OCI-LY7 (cell line): ENCODE measurements at regions not wholly inside any gene's neighbourhood (a gene's known extent, or its start where the extent isn't known, plus 50 kb on each side); places are given as distances from the start of the nearest gene placed in this dataset.
"Not testable (repeated sequence)": the region's sequence is repeated elsewhere in the genome, so short reads cannot be mapped to it uniquely, and the experiment has no call there.

ENCODE experiments used
- BruUV-seq: library from RNA; stranded (reverse); fragments of 400-500 nt; replicated peaks from 2 replicates; lab custom pipeline; 2021; lab: Mats Ljungman, UMichigan
- CTCF ChIA-PET: fragments of 300-600 bp; sonication (Branson Sonifier 250); formaldehyde crosslinking; loops from one replicate; lab custom pipeline; 2022; ENCODE audit warnings: antibody characterized with exemption; ENCODE audit not compliant: unreplicated experiment; lab: Charles Lee
- POLR2A ChIA-PET: fragments of 300-600 bp; sonication (Branson Sonifier 250); formaldehyde crosslinking; loops from one replicate; lab custom pipeline; 2022; ENCODE audit warnings: antibody characterized with exemption; lab: Charles Lee
- DNase-seq: peaks from one replicate; pipeline ENCODE4 v3.0.0-alpha.2; 2015; ENCODE audit warnings: low spot score
- H2AFZ ChIP-seq: fragments of 200-600 bp; sonication (generic), shearing (Covaris generic); 2 replicates; pipeline ENCODE4 v1.6.1; 2014; ENCODE audit warnings: mild to moderate bottlenecking, antibody characterized with exemption, low read length, moderate library complexity
- H3K27ac ChIP-seq: fragments of 200-600 bp; sonication (generic); 2 replicates; pipeline ENCODE4 v1.5.1; 2014; ENCODE audit warnings: mixed run types, low read depth, mild to moderate bottlenecking, moderate library complexity, low read length, inconsistent platforms; ENCODE audit not compliant: poor library complexity, severe bottlenecking
- H3K36me3 ChIP-seq: fragments of 200-600 bp; sonication (generic); 2 replicates; pipeline ENCODE4 v1.6.1; 2014; ENCODE audit warnings: mild to moderate bottlenecking, antibody characterized with exemption, low read length, moderate library complexity, mixed read lengths; ENCODE audit not compliant: insufficient read depth
- H3K4me1 ChIP-seq: fragments of 200-600 bp; sonication (generic); 2 replicates; pipeline ENCODE4 v1.5.1; 2014; ENCODE audit warnings: mild to moderate bottlenecking, low read length; ENCODE audit not compliant: insufficient read depth, poor library complexity, severe bottlenecking
- H3K4me2 ChIP-seq: fragments of 200-600 bp; sonication (generic); 2 replicates; pipeline ENCODE4 v1.6.1; 2014; ENCODE audit warnings: mild to moderate bottlenecking, low read length
- H3K4me3 ChIP-seq: fragments of 200-600 bp; sonication (generic); 2 replicates; pipeline ENCODE4 v1.5.1; 2014; ENCODE audit warnings: mild to moderate bottlenecking, low read depth, low read length; ENCODE audit not compliant: poor library complexity, severe bottlenecking
- H3K79me2 ChIP-seq: fragments of 200-600 bp; sonication (generic); 2 replicates; pipeline ENCODE4 v1.6.1; 2016; ENCODE audit warnings: low read depth, mild to moderate bottlenecking, low read length, moderate library complexity, mixed read lengths; ENCODE audit not compliant: insufficient read depth
- H3K9me2 ChIP-seq: fragments of 200-600 bp; sonication (generic); 2 replicates; pipeline ENCODE4 v1.6.1; 2016; ENCODE audit warnings: mild to moderate bottlenecking, low read length, mixed read lengths; ENCODE audit not compliant: insufficient read depth
- H3K9me3 ChIP-seq: fragments of 200-600 bp; sonication (generic); 2 replicates; pipeline ENCODE4 v1.6.1; 2014; ENCODE audit warnings: mild to moderate bottlenecking, mixed run types, low read length, mixed read lengths
- H4K20me1 ChIP-seq: fragments of 200-600 bp; sonication (generic); 2 replicates; pipeline ENCODE4 v1.6.1; 2014; ENCODE audit warnings: mild to moderate bottlenecking, antibody characterized with exemption, low read length, moderate library complexity, mixed read lengths; ENCODE audit not compliant: insufficient read depth
- CTCF ChIP-seq: fragments of 200-600 bp; sonication (generic); conservative IDR thresholded peaks from 2 replicates; pipeline ENCODE4 v1.5.1; 2014; ENCODE audit warnings: mild to moderate bottlenecking, antibody characterized with exemption, low read length, moderate library complexity, mixed read lengths
- intact Hi-C: fragments of 100-400 bp; cut with micrococcal nuclease; formaldehyde crosslinking; loops from one replicate; pipeline ENCODE4 v1.10.0; 2022; ENCODE audit not compliant: unreplicated experiment

GRCh38 chr11:67871168-67871567 is 132.7 kb downstream of the UNC93B1 start:
- H3K9me2 ChIP-seq, DNase-seq, POLR2A ChIA-PET, H3K36me3 ChIP-seq, H3K4me1 ChIP-seq, H3K4me3 ChIP-seq, H3K79me2 ChIP-seq, H2AFZ ChIP-seq, intact Hi-C loops, H3K4me2 ChIP-seq, H3K27ac ChIP-seq, H3K9me3 ChIP-seq, CTCF ChIA-PET, H4K20me1 ChIP-seq, BruUV-seq: not testable (repeated sequence)

DNA sequence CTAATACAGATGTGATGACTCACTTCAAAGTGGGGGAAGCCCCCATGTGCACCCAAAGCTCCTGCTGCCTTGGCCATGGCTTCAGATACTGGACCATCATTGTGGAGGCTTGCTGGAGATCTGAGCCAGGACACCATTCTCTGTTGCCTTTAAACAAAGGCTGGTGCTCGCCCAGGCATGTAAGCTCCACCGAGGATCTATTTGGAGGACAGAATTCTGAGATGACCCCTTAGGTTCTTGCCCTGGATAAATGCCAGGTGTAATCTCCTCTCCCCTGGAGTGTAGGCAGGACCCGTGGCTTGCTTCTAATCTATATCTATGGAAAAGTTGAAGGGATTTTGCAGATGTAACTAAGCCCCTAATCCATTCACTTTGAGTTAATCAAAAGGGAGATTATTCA is 141.0 kb downstream of the UNC93B1 start:
- H3K9me3 ChIP-seq, POLR2A ChIA-PET, DNase-seq, CTCF ChIA-PET, H4K20me1 ChIP-seq, H3K4me3 ChIP-seq, H3K4me1 ChIP-seq, BruUV-seq, H3K4me2 ChIP-seq, H3K79me2 ChIP-seq, H3K36me3 ChIP-seq, H3K9me2 ChIP-seq, H3K27ac ChIP-seq, H2AFZ ChIP-seq, intact Hi-C loops: not testable (repeated sequence)

GRCh38 chr11:67859513-67860161 is 144.3 kb downstream of the UNC93B1 start:
- H3K4me3 ChIP-seq, H3K27ac ChIP-seq, H3K4me1 ChIP-seq, H4K20me1 ChIP-seq, H3K9me3 ChIP-seq, H2AFZ ChIP-seq, POLR2A ChIA-PET, H3K36me3 ChIP-seq, BruUV-seq, intact Hi-C loops, H3K79me2 ChIP-seq, H3K4me2 ChIP-seq, H3K9me2 ChIP-seq, CTCF ChIA-PET: not testable (repeated sequence)
- TF ChIP-seq CTCF = peak; percentile 34; the same call in 1 of the 2 replicates
- DNase-seq = peak; percentile 9

- BruUV-seq, H3K4me3 ChIP-seq, POLR2A ChIA-PET, H3K36me3 ChIP-seq, DNase-seq, H3K27ac ChIP-seq, H3K9me3 ChIP-seq, H2AFZ ChIP-seq, H3K9me2 ChIP-seq, H4K20me1 ChIP-seq, H3K79me2 ChIP-seq, CTCF ChIA-PET, intact Hi-C loops: not testable (repeated sequence)
- peak overlapping the region; percentile 35; the same call in 1 of the 2 replicates for H3K4me2 ChIP-seq
- H3K4me1 ChIP-seq = peaks cover 12% of the 10 kb centered on the region
Observed at GRCh38 chr11:67850747-67851146, 153.2 kb downstream of the UNC93B1 start.

DNA sequence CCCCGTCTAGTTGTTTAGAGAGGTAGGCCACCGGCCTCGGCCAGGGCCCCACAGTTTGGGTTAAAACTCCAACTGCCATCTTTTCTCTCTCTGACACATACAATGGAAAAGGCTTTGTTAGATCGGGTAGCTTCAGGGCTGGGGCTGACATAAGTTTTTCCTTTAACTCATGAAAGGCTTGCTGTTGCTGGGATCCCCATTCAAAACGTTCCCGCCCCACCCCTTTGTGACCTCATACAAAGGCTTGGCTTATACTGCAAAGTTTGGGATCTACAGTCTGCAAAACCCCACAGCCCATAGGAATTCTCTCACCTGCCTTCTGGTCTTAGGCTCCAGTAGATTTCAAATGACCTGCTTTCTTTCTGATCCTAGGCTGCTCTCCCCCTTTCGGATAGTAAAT is 154.1 kb downstream of the UNC93B1 start:
- Histone ChIP-seq H3K4me2 (peak overlapping the region; percentile 35; the same call in 1 of the 2 replicates), H3K4me1 (peaks cover 12% of the 10 kb centered on the region)
- H4K20me1 ChIP-seq, H3K4me3 ChIP-seq, BruUV-seq, POLR2A ChIA-PET, intact Hi-C loops, DNase-seq, H3K9me2 ChIP-seq, H3K27ac ChIP-seq, H3K36me3 ChIP-seq, H2AFZ ChIP-seq, CTCF ChIA-PET, H3K9me3 ChIP-seq, H3K79me2 ChIP-seq: not testable (repeated sequence)
